ENCODE measurements at regions not wholly inside any gene's neighbourhood (a gene's known extent, or its start where the extent isn't known, plus 50 kb on each side); places are given as distances from the start of the nearest gene placed in this dataset.

- POLR2A ChIA-PET: no interaction called here
- no peak for TF ChIP-seq EZH2 (IDR thresholded peaks at IDR 0.05; ENCODE audit: borderline replicate concordance, low read depth, low read length, severe bottlenecking)
- no peak for TF ChIP-seq FOS (IDR thresholded peaks at IDR 0.05; ENCODE audit: borderline replicate concordance, insufficient read depth, low read length)
- H3K36me3 ChIP-seq (ENCODE audit: control insufficient read depth in 2 of 2, extremely low read depth in 1 of 2, insufficient read depth in 2 of 2, low read length in 2 of 2): no peaks in the 10 kb centered on the region
- BruUV-seq (replicated peaks): no TSS peak
- no peak overlapping the region for H3K4me2 ChIP-seq (ENCODE audit: insufficient read depth, low read length)
- DNase-seq (ENCODE audit: low read depth, low spot score): no peak
- H4K20me1 ChIP-seq (replicated peaks; ENCODE audit: control insufficient read depth, extremely low read depth, insufficient read depth, low read length): no peaks in the 10 kb centered on the region
- no peak overlapping the region for H3K4me3 ChIP-seq (replicated peaks in 1 of 3; ENCODE audit: insufficient read depth in 1 of 3, low read depth in 1 of 3, low read length in 3 of 3)
- no peaks in the 10 kb centered on the region for H3K79me2 ChIP-seq (ENCODE audit: control insufficient read depth, insufficient read depth, low read length)
- dilution Hi-C loops (cut with MboI; ENCODE audit: extremely low pct_ligation_motif_present, low sequenced_read_pairs) (no loop called here), intact Hi-C loops (cut with micrococcal nuclease) (no loop called here)
- H3K9me3 ChIP-seq (replicated peaks; ENCODE audit: control insufficient read depth, insufficient read depth, low read length): no peaks in the 10 kb centered on the region
- no peak overlapping the region for H3K9ac ChIP-seq (replicated peaks; ENCODE audit: extremely low read depth, insufficient read depth, low read length)
- no peaks in the 10 kb centered on the region for H3K27me3 ChIP-seq (ENCODE audit: control insufficient read depth in 2 of 2, insufficient read depth in 2 of 2, low read length in 2 of 2)
- no peak overlapping the region for H2AFZ ChIP-seq (ENCODE audit: low read depth, low read length)
- H3K9me1 ChIP-seq (replicated peaks; ENCODE audit: control insufficient read depth, extremely low read depth, insufficient read depth, low read length): no peaks in the 10 kb centered on the region
- FAIRE-seq: no peak
- peaks cover 8% of the 10 kb centered on the region for H3K4me1 ChIP-seq (ENCODE audit: control insufficient read depth, extremely low read depth, insufficient read depth, low read length)
- H3K27ac ChIP-seq (ENCODE audit: insufficient read depth, low read depth, low read length): no peak overlapping the region
- CTCF ChIA-PET: interaction anchor here (0.9 kb wide), 1 partner anchor 13 kb away, joined by 5 read pairs; no protein-coding TSS in a partner anchor
Observed at GRCh38 chr10:3838460-3839437, 53.7 kb upstream of the KLF6 start.

- intact Hi-C loops (cut with micrococcal nuclease): no loop called here
- Histone ChIP-seq H3K4me2 (ENCODE audit: insufficient read depth, low read length) (no peak overlapping the region), H3K9me3 (replicated peaks; ENCODE audit: control insufficient read depth, insufficient read depth, low read length) (no peaks in the 10 kb centered on the region), H3K9me1 (replicated peaks; ENCODE audit: control insufficient read depth, extremely low read depth, insufficient read depth, low read length) (no peaks in the 10 kb centered on the region), H3K36me3 (ENCODE audit: control insufficient read depth in 2 of 2, extremely low read depth in 1 of 2, insufficient read depth in 2 of 2, low read length in 2 of 2) (no peaks in the 10 kb centered on the region), H3K4me3 (replicated peaks in 1 of 3; ENCODE audit: insufficient read depth in 1 of 3, low read depth in 1 of 3, low read length in 3 of 3) (no peak overlapping the region), H2AFZ (ENCODE audit: low read depth, low read length) (no peak overlapping the region), H3K79me2 (ENCODE audit: control insufficient read depth, insufficient read depth, low read length) (no peaks in the 10 kb centered on the region), H4K20me1 (replicated peaks; ENCODE audit: control insufficient read depth, extremely low read depth, insufficient read depth, low read length) (no peaks in the 10 kb centered on the region), H3K27me3 (ENCODE audit: control insufficient read depth in 2 of 2, insufficient read depth in 2 of 2, low read length in 2 of 2) (no peaks in the 10 kb centered on the region), H3K4me1 (ENCODE audit: control insufficient read depth, extremely low read depth, insufficient read depth, low read length) (peaks cover 8% of the 10 kb centered on the region), H3K9ac (replicated peaks; ENCODE audit: extremely low read depth, insufficient read depth, low read length) (no peak overlapping the region), H3K27ac (ENCODE audit: insufficient read depth, low read depth, low read length) (no peak overlapping the region)
- CTCF ChIA-PET: interaction anchor here (0.6 to 0.9 kb wide), 2 partner anchors 10 to 14 kb away, joined by 3 to 5 read pairs; no protein-coding TSS in a partner anchor
- POLR2A ChIA-PET: no interaction called here
- dilution Hi-C loops (cut with MboI; ENCODE audit: extremely low pct_ligation_motif_present, low sequenced_read_pairs): no loop called here
- FAIRE-seq (no peak), DNase-seq (ENCODE audit: low read depth, low spot score) (no peak)
- no peak for TF ChIP-seq EZH2 (IDR thresholded peaks at IDR 0.05; ENCODE audit: borderline replicate concordance, low read depth, low read length, severe bottlenecking)
- TF ChIP-seq GATA2 (IDR thresholded peaks at IDR 0.05; ENCODE audit: insufficient read depth, insufficient read length, low read depth, low read length): no peak
- TF ChIP-seq POLR2AphosphoS5 (IDR thresholded peaks at IDR 0.05; ENCODE audit: insufficient read depth, low read depth, low read length): no peak
- TF ChIP-seq POLR2A (IDR thresholded peaks at IDR 0.05; ENCODE audit: low read depth, low read length): no peak
- TF ChIP-seq MAX (IDR thresholded peaks at IDR 0.05; ENCODE audit: insufficient read depth, insufficient read length): no peak
- no TSS peak for BruUV-seq (replicated peaks)
Observed at GRCh38 chr10:3837647-3838459, 52.8 kb upstream of the KLF6 start.
